ENCODE measurements at regions not wholly inside any gene's neighbourhood (a gene's known extent, or its start where the extent isn't known, plus 50 kb on each side); places are given as distances from the start of the nearest gene placed in this dataset.

- DNase-seq: no peak
Measured at GRCh38 chr1:8083739-8084484, 57.8 kb upstream of the ERRFI1 start.

GRCh38 chr1:8082945-8083344, 56.8 kb upstream of the ERRFI1 start:
- DNase-seq: no peak

GRCh38 chr1:8078176-8078671, 52.1 kb upstream of the ERRFI1 start:
- DNase-seq: no peak

GRCh38 chr1:8077602-8078001, 51.5 kb upstream of the ERRFI1 start:
- no peak for DNase-seq

- DNase-seq: no peak
Measured at GRCh38 chr1:8077120-8077573, 51.0 kb upstream of the ERRFI1 start.

GRCh38 chr1:8076176-8076575, 50.1 kb upstream of the ERRFI1 start:
- no peak for DNase-seq
